NCI-H524 (cell line): ENCODE measurements at regions not wholly inside any gene's neighbourhood (a gene's known extent, or its start where the extent isn't known, plus 50 kb on each side); places are given as distances from the start of the nearest gene placed in this dataset.

Experiments used
- DNase-seq, 2 experiments: peaks; one replicate each; lab custom pipeline; 2025; lab: John Stamatoyannopoulos, UW

GRCh38 chr5:67366691-67367395 lies 170.2 kb upstream of the CD180 start:
- no peak for DNase-seq

GRCh38 chr5:67366276-67366675 lies 169.7 kb upstream of the CD180 start:
- DNase-seq = no peak

- no peak for DNase-seq
These were observed 167.9 kb upstream of the CD180 start for GRCh38 chr5:67364381-67364970.

- no peak for DNase-seq
These were observed 167.4 kb upstream of the CD180 start for GRCh38 chr5:67363963-67364362.

- DNase-seq = no peak
These were observed 166.6 kb upstream of the CD180 start for GRCh38 chr5:67363180-67363709.

GRCh38 chr5:67361932-67362729 lies 165.5 kb upstream of the CD180 start:
- DNase-seq = no peak

GRCh38 chr5:67360047-67360446 lies 163.4 kb upstream of the CD180 start:
- no peak for DNase-seq

- DNase-seq = no peak
These were observed 161.6 kb upstream of the CD180 start for GRCh38 chr5:67358186-67358585.

- DNase-seq = no peak
These were observed 158.6 kb upstream of the CD180 start for GRCh38 chr5:67355120-67355713.

GRCh38 chr5:67353500-67354450 lies 157.2 kb upstream of the CD180 start:
- no peak for DNase-seq

GRCh38 chr5:67350618-67351201 lies 154.1 kb upstream of the CD180 start:
- peak in 1 of 2 experiments; percentile 36 for DNase-seq

GRCh38 chr5:67350185-67350584 lies 153.6 kb upstream of the CD180 start:
- DNase-seq = peak in 1 of 2 experiments; percentile 36

GRCh38 chr5:67347821-67348220 lies 151.2 kb upstream of the CD180 start:
- DNase-seq = no peak

- DNase-seq = no peak
These were observed 150.0 kb upstream of the CD180 start for GRCh38 chr5:67346611-67347010.

- no peak for DNase-seq
These were observed 148.3 kb upstream of the CD180 start for GRCh38 chr5:67344870-67345269.

- DNase-seq = no peak
These were observed 147.2 kb upstream of the CD180 start for GRCh38 chr5:67343835-67344234.

- DNase-seq = no peak
These were observed 144.9 kb upstream of the CD180 start for GRCh38 chr5:67341478-67341877.

- DNase-seq = no peak
These were observed 142.7 kb upstream of the CD180 start for GRCh38 chr5:67339219-67339767.

- no peak for DNase-seq
These were observed 141.8 kb upstream of the CD180 start for GRCh38 chr5:67338421-67338820.

- no peak for DNase-seq
These were observed 141.2 kb upstream of the CD180 start for GRCh38 chr5:67337751-67338150.

GRCh38 chr5:67335426-67335825 lies 138.8 kb upstream of the CD180 start:
- no peak for DNase-seq
